WERI-Rb-1 (cell line): ENCODE measurements at regions not wholly inside any gene's neighbourhood (a gene's known extent, or its start where the extent isn't known, plus 50 kb on each side); places are given as distances from the start of the nearest gene placed in this dataset.

Experiments
- DNase-seq: peaks from one replicate; pipeline ENCODE4 v3.0.0-alpha.2; 2020
- H3K27ac ChIP-seq: fragments of 250-450 bp; sonication (Bioruptor Pico); 2 replicates; pipeline ENCODE4 v1.5.1; 2020; ENCODE audit warnings: mild to moderate bottlenecking, moderate library complexity
- H3K27me3 ChIP-seq: fragments of 250-450 bp; sonication (Bioruptor Pico); 2 replicates; pipeline ENCODE4 v1.5.1; 2021; ENCODE audit warnings: mild to moderate bottlenecking, low read depth, moderate library complexity; ENCODE audit not compliant: insufficient read depth, severe bottlenecking
- H3K36me3 ChIP-seq: fragments of 250-450 bp; sonication (Bioruptor Pico); 2 replicates; pipeline ENCODE4 v1.5.1; 2020; ENCODE audit warnings: mild to moderate bottlenecking, moderate library complexity
- H3K4me3 ChIP-seq: 2 replicates; pipeline ENCODE4 v1.5.1; 2011; ENCODE audit warnings: low read depth, mild to moderate bottlenecking, control low read depth, low read length
- H3K9me3 ChIP-seq: fragments of 250-450 bp; sonication (Bioruptor Pico); 2 replicates; pipeline ENCODE4 v1.5.1; 2021; ENCODE audit warnings: mild to moderate bottlenecking, moderate library complexity; ENCODE audit not compliant: severe bottlenecking
- TF ChIP-seq, protein P1 (sequence below): IDR thresholded peaks from 2 replicates; pipeline ENCODE4 v1.5.1; 2011; ENCODE audit warnings: low read depth, mild to moderate bottlenecking, control low read depth, inconsistent platforms, low read length

DNA sequence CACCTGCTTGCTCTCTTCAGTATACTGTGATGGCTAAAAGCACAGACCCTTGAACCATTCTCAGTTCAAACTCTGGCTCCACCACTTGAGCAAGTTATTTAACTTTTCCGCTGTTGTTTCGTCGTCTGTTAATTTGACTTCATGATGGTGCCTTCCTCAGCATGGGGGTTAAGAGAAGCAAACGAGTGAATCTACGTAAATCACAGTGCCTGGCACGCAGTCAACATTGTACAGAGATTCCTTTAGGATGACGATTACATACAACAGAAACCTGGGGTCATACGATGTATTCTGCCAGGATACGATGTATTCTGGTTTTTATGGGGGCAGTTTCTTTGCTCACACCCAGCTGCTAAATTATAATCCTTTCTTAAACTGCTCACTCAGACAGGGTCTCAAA lies 515.6 kb downstream of the CCDC171 start:
- TF ChIP-seq, protein P1, sequence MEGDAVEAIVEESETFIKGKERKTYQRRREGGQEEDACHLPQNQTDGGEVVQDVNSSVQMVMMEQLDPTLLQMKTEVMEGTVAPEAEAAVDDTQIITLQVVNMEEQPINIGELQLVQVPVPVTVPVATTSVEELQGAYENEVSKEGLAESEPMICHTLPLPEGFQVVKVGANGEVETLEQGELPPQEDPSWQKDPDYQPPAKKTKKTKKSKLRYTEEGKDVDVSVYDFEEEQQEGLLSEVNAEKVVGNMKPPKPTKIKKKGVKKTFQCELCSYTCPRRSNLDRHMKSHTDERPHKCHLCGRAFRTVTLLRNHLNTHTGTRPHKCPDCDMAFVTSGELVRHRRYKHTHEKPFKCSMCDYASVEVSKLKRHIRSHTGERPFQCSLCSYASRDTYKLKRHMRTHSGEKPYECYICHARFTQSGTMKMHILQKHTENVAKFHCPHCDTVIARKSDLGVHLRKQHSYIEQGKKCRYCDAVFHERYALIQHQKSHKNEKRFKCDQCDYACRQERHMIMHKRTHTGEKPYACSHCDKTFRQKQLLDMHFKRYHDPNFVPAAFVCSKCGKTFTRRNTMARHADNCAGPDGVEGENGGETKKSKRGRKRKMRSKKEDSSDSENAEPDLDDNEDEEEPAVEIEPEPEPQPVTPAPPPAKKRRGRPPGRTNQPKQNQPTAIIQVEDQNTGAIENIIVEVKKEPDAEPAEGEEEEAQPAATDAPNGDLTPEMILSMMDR = no peak
- no peaks in the 10 kb centered on the region for H3K9me3 ChIP-seq

DNA sequence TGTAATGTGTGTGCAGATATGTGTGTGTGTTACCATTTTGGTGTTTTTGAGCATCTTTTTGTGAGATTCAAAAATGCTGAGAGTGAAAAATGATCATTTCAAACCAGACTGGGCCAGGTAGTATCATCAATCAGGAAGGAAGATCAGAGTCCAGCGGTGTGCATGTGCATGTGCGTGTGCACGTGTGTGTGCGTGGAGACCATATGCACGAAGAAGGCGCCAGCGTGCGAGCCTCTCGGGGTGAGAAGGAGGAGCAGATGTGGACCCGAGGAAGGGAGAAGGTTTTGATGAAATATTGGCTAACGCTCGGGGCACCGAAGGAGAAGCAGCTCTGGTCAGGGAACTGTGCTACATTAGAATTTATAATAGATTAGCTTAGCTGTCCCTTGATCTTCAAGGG lies 516.4 kb downstream of the CCDC171 start:
- H3K4me3 ChIP-seq = no peak overlapping the region
- H3K36me3 ChIP-seq = no peaks in the 10 kb centered on the region
- no peak for DNase-seq
- H3K9me3 ChIP-seq = no peaks in the 10 kb centered on the region
- H3K27ac ChIP-seq = no peak overlapping the region
- no peaks in the 10 kb centered on the region for H3K27me3 ChIP-seq
- TF ChIP-seq, protein P1 = no peak

More for the DNA sequence above, 515.6 kb downstream of the CCDC171 start:
- Histone ChIP-seq H3K27me3 (no peaks in the 10 kb centered on the region), H3K27ac (no peak overlapping the region), H3K4me3 (no peak overlapping the region), H3K36me3 (no peaks in the 10 kb centered on the region)
- no peak for DNase-seq

DNA sequence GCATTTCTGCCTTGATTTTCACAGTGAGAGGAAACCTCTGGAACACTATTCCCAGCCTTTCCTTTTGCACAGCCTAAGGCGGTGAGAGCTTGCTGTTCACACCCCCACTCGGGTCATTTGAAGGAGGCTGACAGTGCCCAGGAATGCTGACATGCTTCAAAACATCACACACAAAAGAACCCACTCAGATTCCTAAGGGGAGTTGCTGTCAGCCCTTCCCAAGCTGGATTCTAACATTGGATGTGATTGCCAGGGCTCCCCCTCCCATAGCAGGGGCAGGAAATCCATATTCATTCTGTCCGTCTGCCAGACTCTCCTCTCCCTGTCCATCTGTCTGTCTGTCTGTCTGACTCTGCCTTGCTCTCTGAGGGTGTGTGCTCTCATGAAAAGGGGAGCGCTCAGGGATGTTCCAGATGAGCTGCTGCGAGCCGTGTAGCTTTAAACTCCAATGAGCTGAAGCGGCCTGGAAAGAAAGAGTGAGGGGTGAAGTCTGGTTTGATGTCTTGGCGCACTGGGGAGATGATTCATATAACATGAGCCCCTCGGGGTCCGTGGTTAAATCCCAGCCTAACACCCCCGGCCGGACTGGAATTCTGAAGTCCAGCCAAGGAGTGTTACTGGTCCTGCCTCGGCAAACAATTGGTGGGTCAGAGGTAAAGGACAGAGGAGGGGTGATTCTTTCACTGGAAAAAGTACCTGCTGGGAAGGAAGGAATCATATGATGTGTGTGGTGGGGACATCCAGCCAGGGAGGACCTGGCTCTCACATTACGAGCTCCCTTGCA lies 517.0 kb downstream of the CCDC171 start:
- no peak overlapping the region for H3K27ac ChIP-seq
- DNase-seq = no peak

DNA sequence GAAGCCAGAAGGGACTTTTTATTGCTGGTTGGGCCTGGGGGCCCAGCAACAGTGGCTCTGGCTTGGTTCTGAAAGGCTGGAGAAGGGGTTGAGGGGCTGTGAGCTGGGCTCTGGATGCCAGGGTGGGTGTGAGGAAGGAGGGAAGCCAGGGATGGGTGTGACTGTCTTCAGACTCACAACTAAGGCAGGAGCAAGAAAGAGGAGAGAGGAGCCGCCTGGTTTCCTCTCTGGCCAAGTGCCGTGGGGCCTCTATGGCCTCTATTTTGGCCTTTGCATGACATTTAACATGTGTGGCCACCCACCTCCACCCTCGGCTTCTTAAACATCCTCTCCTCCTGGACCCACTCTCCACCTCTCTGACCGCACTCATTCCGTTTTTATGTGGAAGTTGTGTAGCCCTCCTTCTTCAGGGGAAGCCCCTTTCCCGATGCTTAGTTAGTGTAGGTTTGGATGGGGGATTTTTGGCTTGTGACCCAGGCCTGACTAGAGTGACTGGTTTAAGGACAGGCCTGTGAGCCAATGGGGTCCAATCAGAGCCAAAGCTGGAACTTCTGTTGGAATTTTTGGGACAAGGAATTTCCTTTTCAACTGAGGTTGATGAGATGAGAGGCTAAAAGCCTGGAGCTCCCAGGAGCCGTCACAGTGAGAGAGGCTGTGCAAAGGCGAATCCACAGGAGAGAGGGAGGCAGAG lies 517.8 kb downstream of the CCDC171 start:
- no peaks in the 10 kb centered on the region for H3K36me3 ChIP-seq
- no peak for DNase-seq
- no peaks in the 10 kb centered on the region for H3K9me3 ChIP-seq
- H3K27me3 ChIP-seq = no peaks in the 10 kb centered on the region
- no peak overlapping the region for H3K27ac ChIP-seq
- TF ChIP-seq, protein P1 = no peak
- H3K4me3 ChIP-seq = no peak overlapping the region

More for the DNA sequence above, 517.0 kb downstream of the CCDC171 start:
- no peak overlapping the region for H3K4me3 ChIP-seq
- no peaks in the 10 kb centered on the region for H3K9me3 ChIP-seq
- H3K27me3 ChIP-seq = no peaks in the 10 kb centered on the region
- TF ChIP-seq, protein P1 = no peak
- no peaks in the 10 kb centered on the region for H3K36me3 ChIP-seq

DNA sequence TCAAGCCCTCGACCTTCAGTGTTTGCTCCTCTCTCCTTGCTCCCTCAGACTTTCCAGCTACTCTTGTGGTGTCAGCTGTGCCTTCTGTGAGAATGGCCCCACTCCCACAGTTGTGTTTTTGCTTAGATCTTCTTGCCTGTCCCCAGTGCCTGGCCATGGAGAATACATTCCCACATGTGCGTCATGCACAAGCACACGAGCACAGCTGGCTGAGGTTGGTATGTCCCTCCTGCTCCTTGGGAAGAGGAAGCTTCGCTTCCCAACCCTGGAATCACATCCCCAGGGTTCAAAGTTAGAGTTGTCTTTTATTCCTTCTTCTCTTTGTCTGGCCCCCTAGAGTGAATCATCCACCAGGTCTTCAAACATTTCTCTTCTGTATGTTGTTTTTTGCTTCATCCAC lies 518.6 kb downstream of the CCDC171 start:
- no peaks in the 10 kb centered on the region for H3K36me3 ChIP-seq
- no peaks in the 10 kb centered on the region for H3K27me3 ChIP-seq
- H3K9me3 ChIP-seq = no peaks in the 10 kb centered on the region
- no peak overlapping the region for H3K4me3 ChIP-seq
- TF ChIP-seq, protein P1 = no peak
- H3K27ac ChIP-seq = no peak overlapping the region
- no peak for DNase-seq
